ENCODE measurements at regions not wholly inside any gene's neighbourhood (a gene's known extent, or its start where the extent isn't known, plus 50 kb on each side); places are given as distances from the start of the nearest gene placed in this dataset.
A peak's percentile ranks its signal among the peaks of the same experiment; 100 is the strongest.

DNA sequence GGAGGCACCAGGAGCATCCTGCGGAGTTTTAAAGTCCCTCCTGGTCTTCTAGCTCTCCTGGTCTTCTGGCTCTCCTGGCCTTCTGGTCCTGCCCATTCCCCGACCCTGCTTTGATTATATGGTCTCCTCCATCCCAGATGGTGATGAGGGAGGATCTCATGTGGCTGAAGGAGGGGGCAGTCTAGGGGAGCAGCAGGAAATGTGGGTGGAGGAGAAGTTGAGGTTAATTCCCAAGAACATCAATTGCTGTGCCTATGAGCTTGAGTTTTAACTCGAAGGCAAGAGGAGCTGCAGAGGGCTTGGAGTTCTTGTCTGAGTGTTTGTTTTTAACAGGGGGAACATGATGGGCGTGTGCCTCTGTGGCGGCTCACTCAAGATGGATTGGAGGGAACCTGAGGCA lies 408.8 kb downstream of the MATN1 start:
- Histone ChIP-seq H3K27ac (replicated peaks in 1 of 4) (no peak overlapping the region), H3K9me3 (peaks cover 0 to 12% (median 0%) of the 10 kb centered on the region in 4 donors), H3K4me1 (no peaks in the 10 kb centered on the region), H3K36me3 (no peaks in the 10 kb centered on the region), H3K27me3 (peaks cover 0 to 77% (median 0%) of the 10 kb centered on the region in 4 donors), H3K4me3 (no peak overlapping the region)
- TF ChIP-seq EP300 (IDR thresholded peaks at IDR 0.05) (no peak), POLR2AphosphoS5 (IDR thresholded peaks at IDR 0.05) (no peak), POLR2A (IDR thresholded peaks at IDR 0.05; ENCODE audit: low read depth) (no peak)
- TF ChIP-seq, protein P1, sequence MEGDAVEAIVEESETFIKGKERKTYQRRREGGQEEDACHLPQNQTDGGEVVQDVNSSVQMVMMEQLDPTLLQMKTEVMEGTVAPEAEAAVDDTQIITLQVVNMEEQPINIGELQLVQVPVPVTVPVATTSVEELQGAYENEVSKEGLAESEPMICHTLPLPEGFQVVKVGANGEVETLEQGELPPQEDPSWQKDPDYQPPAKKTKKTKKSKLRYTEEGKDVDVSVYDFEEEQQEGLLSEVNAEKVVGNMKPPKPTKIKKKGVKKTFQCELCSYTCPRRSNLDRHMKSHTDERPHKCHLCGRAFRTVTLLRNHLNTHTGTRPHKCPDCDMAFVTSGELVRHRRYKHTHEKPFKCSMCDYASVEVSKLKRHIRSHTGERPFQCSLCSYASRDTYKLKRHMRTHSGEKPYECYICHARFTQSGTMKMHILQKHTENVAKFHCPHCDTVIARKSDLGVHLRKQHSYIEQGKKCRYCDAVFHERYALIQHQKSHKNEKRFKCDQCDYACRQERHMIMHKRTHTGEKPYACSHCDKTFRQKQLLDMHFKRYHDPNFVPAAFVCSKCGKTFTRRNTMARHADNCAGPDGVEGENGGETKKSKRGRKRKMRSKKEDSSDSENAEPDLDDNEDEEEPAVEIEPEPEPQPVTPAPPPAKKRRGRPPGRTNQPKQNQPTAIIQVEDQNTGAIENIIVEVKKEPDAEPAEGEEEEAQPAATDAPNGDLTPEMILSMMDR (IDR thresholded peaks at IDR 0.05): no peak
- WGBS: 62% methylated on average over 5 of the region's 5 CpGs
- DNase-seq (ENCODE audit: extremely low spot score): peak; percentile 91
- intact Hi-C loops (cut with DNase I): no loop called here

DNA sequence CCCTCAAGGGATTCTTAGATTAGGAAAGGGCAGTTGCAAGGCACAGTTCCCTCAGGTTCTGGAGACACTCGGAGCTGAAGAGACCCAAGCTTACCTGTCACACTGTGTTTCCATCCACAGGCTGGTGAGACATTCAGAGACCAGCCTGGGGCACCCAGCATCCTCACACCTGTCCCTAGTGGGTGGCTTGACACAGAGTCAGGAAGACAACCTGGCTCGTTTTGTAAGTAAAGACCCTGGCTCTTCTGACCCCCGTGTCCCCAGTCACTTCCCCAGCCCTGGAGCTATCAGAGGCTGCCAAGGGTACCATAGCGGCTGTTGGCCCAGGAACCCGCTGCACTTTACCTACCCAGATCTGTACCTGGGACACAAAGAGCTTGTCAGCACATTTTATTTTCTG lies 409.8 kb downstream of the MATN1 start:
- Histone ChIP-seq H3K4me1 (no peaks in the 10 kb centered on the region), H3K9me3 (peaks cover 0 to 12% (median 0%) of the 10 kb centered on the region in 4 donors), H3K36me3 (no peaks in the 10 kb centered on the region), H3K4me3 (no peak overlapping the region), H3K27me3 (peaks cover 0 to 67% (median 0%) of the 10 kb centered on the region in 4 donors), H3K27ac (replicated peaks in 1 of 4) (no peak overlapping the region)
- intact Hi-C loops (cut with DNase I): no loop called here
- DNase-seq (ENCODE audit: extremely low spot score): no peak
- no peak for TF ChIP-seq EP300 (IDR thresholded peaks at IDR 0.05)
- TF ChIP-seq, protein P1 (IDR thresholded peaks at IDR 0.05): no peak
- TF ChIP-seq POLR2AphosphoS5 (IDR thresholded peaks at IDR 0.05): no peak
- no peak for TF ChIP-seq POLR2A (IDR thresholded peaks at IDR 0.05; ENCODE audit: low read depth)
- WGBS: 88% methylated on average over 3 of the region's 5 CpGs

DNA sequence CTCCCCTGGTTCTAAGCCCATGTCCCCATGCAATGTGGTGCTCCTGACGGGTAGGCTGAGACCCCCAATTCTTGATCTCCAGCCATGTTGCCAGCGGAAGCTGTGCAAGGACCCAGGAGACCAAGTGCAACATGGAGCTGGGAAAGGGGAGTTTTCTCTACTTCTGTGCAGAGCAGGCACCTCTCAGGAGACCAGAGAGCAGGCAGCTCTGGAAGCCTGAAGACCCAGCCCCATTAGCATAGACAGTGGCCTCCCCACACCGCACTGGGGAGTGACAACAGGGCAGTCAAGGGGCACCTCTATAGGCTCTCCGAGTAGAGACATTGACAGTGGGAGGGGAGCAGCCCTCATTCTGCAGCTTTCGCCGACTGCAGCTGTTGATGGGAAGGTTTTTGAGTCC lies 410.2 kb downstream of the MATN1 start:
- peak; percentile 66 for DNase-seq (ENCODE audit: extremely low spot score)
- no peaks in the 10 kb centered on the region for H3K4me1 ChIP-seq

DNA sequence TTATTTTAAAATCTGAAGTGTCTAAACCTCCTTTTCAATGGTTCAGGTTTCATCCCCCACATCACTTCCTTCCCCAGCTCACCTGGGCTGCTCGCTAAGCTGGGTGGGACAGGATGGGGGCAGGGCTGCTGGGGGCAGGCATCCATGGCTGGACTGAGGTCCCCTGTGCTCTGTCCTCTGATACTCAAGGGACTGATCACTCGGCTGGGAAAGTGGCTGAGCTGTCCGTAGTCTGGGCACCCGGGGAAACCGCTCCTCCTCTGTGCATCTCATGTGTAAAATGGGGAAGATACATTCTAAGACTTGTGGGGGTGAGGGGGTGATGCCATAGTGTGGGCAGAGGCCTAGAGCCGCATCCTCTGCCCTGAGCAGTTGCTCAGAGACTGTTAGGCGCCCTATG lies 411.2 kb downstream of the MATN1 start:
- whole genome bisulfite sequencing: 74% methylated on average over 5 of the region's 7 CpGs
- Histone ChIP-seq H3K4me1 (no peaks in the 10 kb centered on the region), H3K4me3 (no peak overlapping the region), H3K9me3 (peaks cover 0 to 12% (median 0%) of the 10 kb centered on the region in 4 donors), H3K27me3 (peaks cover 0 to 66% (median 0%) of the 10 kb centered on the region in 4 donors), H3K36me3 (no peaks in the 10 kb centered on the region), H3K27ac (replicated peaks in 1 of 4) (no peak overlapping the region)
- TF ChIP-seq, protein P1 (IDR thresholded peaks at IDR 0.05): no peak
- TF ChIP-seq POLR2AphosphoS5 (IDR thresholded peaks at IDR 0.05): no peak
- TF ChIP-seq EP300 (IDR thresholded peaks at IDR 0.05): no peak
- no peak for TF ChIP-seq POLR2A (IDR thresholded peaks at IDR 0.05; ENCODE audit: low read depth)
- DNase-seq (ENCODE audit: extremely low spot score): no peak
- intact Hi-C loops (cut with DNase I): no loop called here

More for the DNA sequence above, 410.2 kb downstream of the MATN1 start:
- H3K27me3 ChIP-seq: peaks cover 0 to 66% (median 0%) of the 10 kb centered on the region in 4 donors
- intact Hi-C loops (cut with DNase I): no loop called here
- no peaks in the 10 kb centered on the region for H3K36me3 ChIP-seq
- no peak overlapping the region for H3K27ac ChIP-seq (replicated peaks in 1 of 4)
- peaks cover 0 to 12% (median 0%) of the 10 kb centered on the region in 4 donors for H3K9me3 ChIP-seq
- TF ChIP-seq POLR2AphosphoS5 (IDR thresholded peaks at IDR 0.05) (no peak), EP300 (IDR thresholded peaks at IDR 0.05) (no peak), POLR2A (IDR thresholded peaks at IDR 0.05; ENCODE audit: low read depth) (no peak)
- TF ChIP-seq, protein P1 (IDR thresholded peaks at IDR 0.05): no peak
- 80% methylated on average over 4 of the region's 6 CpGs for WGBS
- H3K4me3 ChIP-seq: no peak overlapping the region

DNA sequence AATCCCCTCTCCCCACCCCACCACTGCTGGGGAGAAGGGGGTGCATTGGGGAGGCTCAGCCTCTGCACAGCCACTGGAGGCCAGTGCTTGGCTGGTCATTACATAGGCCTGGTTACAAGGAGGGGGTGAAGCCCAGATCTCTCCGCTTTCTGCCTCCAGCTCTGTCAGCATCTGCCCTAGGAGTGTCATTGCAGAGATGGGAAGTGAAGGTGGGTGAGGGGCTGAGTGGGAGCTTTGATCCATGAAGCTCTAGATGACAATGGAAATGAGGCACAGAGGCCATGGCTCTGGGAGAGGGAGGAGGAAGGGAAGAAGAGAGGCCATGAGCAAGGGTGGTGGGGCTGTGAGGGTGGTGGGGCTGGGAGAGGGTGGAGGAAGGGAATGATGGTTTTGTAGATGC lies 411.6 kb downstream of the MATN1 start:
- Histone ChIP-seq H3K4me3 (no peak overlapping the region), H3K27me3 (peaks cover 0 to 67% (median 0%) of the 10 kb centered on the region in 4 donors), H3K9me3 (peaks cover 0 to 12% (median 0%) of the 10 kb centered on the region in 4 donors), H3K27ac (replicated peaks in 1 of 4) (no peak overlapping the region), H3K4me1 (no peaks in the 10 kb centered on the region), H3K36me3 (no peaks in the 10 kb centered on the region)
- WGBS: 94% methylated on average over 1 of the region's 1 CpG
- intact Hi-C loops (cut with DNase I): no loop called here
- TF ChIP-seq POLR2AphosphoS5 (IDR thresholded peaks at IDR 0.05) (no peak), POLR2A (IDR thresholded peaks at IDR 0.05; ENCODE audit: low read depth) (no peak), EP300 (IDR thresholded peaks at IDR 0.05) (no peak)
- TF ChIP-seq, protein P1 (IDR thresholded peaks at IDR 0.05): no peak
- no peak for DNase-seq (ENCODE audit: extremely low spot score)

Data from esophagus muscularis mucosa (tissue), 4 donors.